ENCODE measurements at regions not wholly inside any gene's neighbourhood (a gene's known extent, or its start where the extent isn't known, plus 50 kb on each side); places are given as distances from the start of the nearest gene placed in this dataset.

- DNase-seq (ENCODE audit: low read depth in 4 of 4, low spot score in 1 of 4): no peak
Observed at GRCh38 chr1:240019524-240019923, 72.2 kb upstream of the FMN2 start.

DNA sequence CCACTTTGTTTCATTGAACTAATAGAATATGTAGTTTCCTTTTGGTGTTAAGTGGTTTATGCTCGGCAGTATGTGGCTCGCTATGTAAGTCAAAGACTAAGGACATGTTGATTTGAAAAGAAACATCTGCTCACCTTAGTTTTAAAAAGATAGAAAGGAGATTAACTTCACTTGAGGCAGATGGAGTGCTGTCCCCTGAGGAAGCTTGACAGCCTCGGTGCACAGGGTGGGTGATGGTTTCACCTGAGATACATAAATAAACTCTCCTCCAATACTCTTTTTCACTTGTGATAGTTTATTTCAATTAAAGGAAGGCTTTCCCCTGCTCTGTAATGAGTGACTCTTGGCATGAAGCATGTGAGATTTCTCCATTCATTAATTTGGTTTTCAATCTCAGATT lies 70.8 kb upstream of the FMN2 start:
- no peak for DNase-seq (ENCODE audit: low read depth in 4 of 4, low spot score in 1 of 4)

DNA sequence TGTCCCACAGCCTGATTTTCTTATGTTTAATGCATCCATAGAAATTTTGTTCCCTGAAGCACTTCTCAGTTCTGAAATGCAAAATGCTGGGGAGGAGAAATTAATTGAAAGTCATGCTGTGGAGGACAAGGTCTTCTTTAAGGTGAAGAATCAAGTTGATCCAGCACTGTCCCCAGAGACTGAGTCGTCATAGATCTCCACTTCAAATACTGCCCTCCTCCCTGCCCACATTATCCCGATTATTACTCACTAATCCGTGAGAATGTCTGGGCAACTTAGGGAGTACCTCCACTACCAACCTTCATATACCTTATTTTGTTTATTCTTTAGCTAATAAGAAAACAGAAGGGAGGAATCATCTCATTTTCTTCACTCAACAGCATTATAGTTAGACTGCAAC lies 70.0 kb upstream of the FMN2 start:
- DNase-seq (ENCODE audit: low read depth in 4 of 4, low spot score in 1 of 4): no peak

DNA sequence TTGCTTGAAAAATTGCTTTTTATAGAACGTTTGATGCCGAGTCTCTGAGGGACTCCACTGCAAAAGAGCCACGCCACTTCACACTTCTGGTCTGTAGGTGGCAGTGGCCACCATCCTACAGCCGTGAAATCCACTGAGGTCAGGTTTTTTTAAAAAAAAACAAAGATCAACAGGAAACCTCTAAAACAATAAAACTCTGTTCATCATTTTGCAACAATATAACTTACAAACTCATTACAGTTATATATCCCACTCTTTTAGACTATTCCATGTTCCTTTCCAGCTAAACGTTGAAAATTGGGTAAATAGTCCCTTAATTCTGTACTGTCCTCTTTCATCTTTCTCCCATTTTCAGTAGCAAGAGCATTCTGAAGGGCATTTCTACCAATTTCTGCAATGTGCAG lies 64.6 kb upstream of the FMN2 start:
- no peak for DNase-seq (ENCODE audit: low read depth in 4 of 4, low spot score in 1 of 4)

GRCh38 chr1:240029418-240029817 lies 62.3 kb upstream of the FMN2 start:
- DNase-seq (ENCODE audit: low read depth in 4 of 4, low spot score in 1 of 4): no peak

- DNase-seq (ENCODE audit: low read depth in 4 of 4, low spot score in 1 of 4): no peak
Observed at GRCh38 chr1:240030236-240030635, 61.4 kb upstream of the FMN2 start.

GRCh38 chr1:240031009-240031408 lies 60.7 kb upstream of the FMN2 start:
- DNase-seq (ENCODE audit: low read depth in 4 of 4, low spot score in 1 of 4): no peak

GRCh38 chr1:240031414-240031813 lies 60.3 kb upstream of the FMN2 start:
- no peak for DNase-seq (ENCODE audit: low read depth in 4 of 4, low spot score in 1 of 4)

GRCh38 chr1:240033406-240033805 lies 58.3 kb upstream of the FMN2 start:
- DNase-seq (ENCODE audit: low read depth in 4 of 4, low spot score in 1 of 4): no peak

DNA sequence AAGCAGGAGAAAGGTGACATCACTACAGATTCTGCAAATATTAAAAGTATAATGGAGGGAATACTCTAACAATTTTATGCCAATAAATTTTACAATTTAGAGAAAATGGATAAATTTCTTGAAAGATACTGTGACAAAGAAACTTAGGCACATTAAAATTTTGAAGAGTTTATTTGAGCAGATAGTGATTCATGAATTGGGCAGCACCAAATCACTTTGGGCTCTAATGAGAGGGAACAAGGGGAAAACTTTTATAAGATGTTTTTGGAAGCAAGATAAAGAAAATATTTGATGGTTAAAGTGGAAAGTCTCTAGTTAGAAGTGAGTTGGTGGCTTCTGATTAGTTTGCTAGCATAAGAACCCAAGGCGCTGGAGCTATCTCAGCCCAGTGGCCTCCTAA lies 55.2 kb upstream of the FMN2 start:
- no peak for DNase-seq (ENCODE audit: low read depth in 4 of 4, low spot score in 1 of 4)
